Upper lobe of left lung (tissue), 4 donors: ENCODE measurements at regions not wholly inside any gene's neighbourhood (a gene's known extent, or its start where the extent isn't known, plus 50 kb on each side); places are given as distances from the start of the nearest gene placed in this dataset.

Source experiments
- CTCF ChIP-seq, 6 experiments: fragments of 450-650 bp in 4 of 6; fragments of 200-600 bp in 2 of 6; sonication (generic) in 2 of 6; IDR thresholded peaks; one replicate each; pipeline ENCODE4 v1.5.1; 2016 to 2019; ENCODE audit warnings: antibody characterized with exemption in 6 of 6
- POLR2A ChIP-seq, 4 donors: fragments of 450-650 bp; IDR thresholded peaks; one replicate each; pipeline ENCODE4 v1.5.1; 2016 to 2017; ENCODE audit warnings: antibody characterized with exemption in 4 of 4, mild to moderate bottlenecking in 2 of 4

GRCh38 chr15:72887376-72887775 lies 103.8 kb upstream of the ADPGK start:
- TF ChIP-seq CTCF (IDR thresholded peaks at IDR 0.05), result no peak
- no peak for TF ChIP-seq POLR2A (IDR thresholded peaks at IDR 0.05)
